ENCODE measurements at regions not wholly inside any gene's neighbourhood (a gene's known extent, or its start where the extent isn't known, plus 50 kb on each side); places are given as distances from the start of the nearest gene placed in this dataset.

- DNase-seq (ENCODE audit: extremely low spot score), result no peak
- TF ChIP-seq ARNT (IDR thresholded peaks at IDR 0.05) (no peak), ZNF384 (IDR thresholded peaks at IDR 0.05) (no peak), HDGF (IDR thresholded peaks at IDR 0.05; ENCODE audit: borderline replicate concordance) (no peak), TARDBP (IDR thresholded peaks at IDR 0.05) (no peak), FOXM1 (IDR thresholded peaks at IDR 0.05; ENCODE audit: borderline replicate concordance) (no peak), NFRKB (IDR thresholded peaks at IDR 0.05) (no peak), PKNOX1 (IDR thresholded peaks at IDR 0.05) (no peak), LEF1 (IDR thresholded peaks at IDR 0.05; ENCODE audit: borderline replicate concordance) (no peak), FOXK2 (IDR thresholded peaks at IDR 0.05) (no peak), SP1 (IDR thresholded peaks at IDR 0.05) (no peak), BHLHE40 (IDR thresholded peaks at IDR 0.05; ENCODE audit: borderline replicate concordance) (no peak), SUZ12 (IDR thresholded peaks at IDR 0.05) (no peak), L3MBTL2 (conservative IDR thresholded peaks at IDR 0.05) (no peak)
- ChIA-PET POLR2A (no interaction called here), CTCF (no interaction called here)
These were observed 420.7 kb upstream of the SALL3 start for GRCh38 chr18:78558948-78559347.

- CTCF ChIA-PET, result no interaction called here
- POLR2A ChIA-PET, result no interaction called here
These were observed 420.0 kb upstream of the SALL3 start for GRCh38 chr18:78559584-78559983.

DNA sequence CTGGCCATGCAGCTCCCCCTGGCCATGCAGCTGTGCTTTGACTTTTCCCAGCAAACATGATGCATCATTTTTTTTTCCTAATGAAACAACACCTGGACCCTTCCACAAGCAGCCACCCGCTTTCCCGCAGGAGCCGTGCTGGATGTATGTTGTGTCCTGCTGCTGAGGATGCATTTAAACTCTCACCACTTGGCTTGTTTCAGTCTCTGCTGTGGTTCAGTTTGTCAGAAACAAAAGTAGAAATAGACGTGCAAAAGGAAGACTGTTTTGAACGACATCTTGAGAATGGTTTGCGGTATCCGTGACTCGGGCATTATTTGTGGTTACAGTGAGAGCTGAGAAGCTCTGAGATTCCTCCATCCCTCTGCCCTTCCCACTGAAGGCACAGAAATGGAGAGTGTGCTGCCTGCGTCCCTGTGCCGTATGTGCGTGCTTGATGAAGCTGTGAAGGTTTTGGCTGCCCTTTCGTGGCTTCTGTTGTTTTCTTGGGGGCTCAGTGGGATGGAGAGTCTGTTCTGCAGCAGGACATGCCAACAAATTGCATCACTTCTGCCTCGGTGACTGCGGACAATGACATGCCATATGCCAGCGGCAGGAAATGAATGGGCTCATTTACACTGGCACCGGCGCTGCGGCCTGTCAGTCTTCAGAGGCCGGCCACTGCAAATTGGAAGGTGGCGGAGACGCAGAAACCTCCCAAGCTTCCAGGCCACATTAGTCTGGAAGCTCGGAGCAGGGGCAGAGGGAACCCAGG lies 417.7 kb upstream of the SALL3 start:
- DNase-seq (ENCODE audit: extremely low spot score), result no peak
- TF ChIP-seq ZNF384 (IDR thresholded peaks at IDR 0.05) (no peak), NFRKB (IDR thresholded peaks at IDR 0.05) (no peak), LEF1 (IDR thresholded peaks at IDR 0.05; ENCODE audit: borderline replicate concordance) (no peak), CTBP1 (IDR thresholded peaks at IDR 0.05; ENCODE audit: borderline replicate concordance) (no peak), FOXK2 (IDR thresholded peaks at IDR 0.05) (no peak), TARDBP (IDR thresholded peaks at IDR 0.05) (no peak), FOXA1 (IDR thresholded peaks at IDR 0.05) (no peak), SP1 (IDR thresholded peaks at IDR 0.05) (no peak), SUZ12 (IDR thresholded peaks at IDR 0.05) (no peak), BHLHE40 (IDR thresholded peaks at IDR 0.05; ENCODE audit: borderline replicate concordance) (no peak), ELF4 (IDR thresholded peaks at IDR 0.05) (no peak), PKNOX1 (IDR thresholded peaks at IDR 0.05) (no peak), FOXM1 (IDR thresholded peaks at IDR 0.05; ENCODE audit: borderline replicate concordance) (no peak), L3MBTL2 (conservative IDR thresholded peaks at IDR 0.05) (no peak)
- CTCF ChIA-PET, result no interaction called here
- POLR2A ChIA-PET, result no interaction called here

More at GRCh38 chr18:78559584-78559983, 420.0 kb upstream of the SALL3 start:
- DNase-seq (ENCODE audit: extremely low spot score), result no peak
- TF ChIP-seq PKNOX1 (IDR thresholded peaks at IDR 0.05) (no peak), BHLHE40 (IDR thresholded peaks at IDR 0.05; ENCODE audit: borderline replicate concordance) (no peak), FOXK2 (IDR thresholded peaks at IDR 0.05) (no peak), FOXA1 (IDR thresholded peaks at IDR 0.05) (no peak), ZNF384 (IDR thresholded peaks at IDR 0.05) (no peak), TARDBP (IDR thresholded peaks at IDR 0.05) (no peak), SP1 (IDR thresholded peaks at IDR 0.05) (no peak)

DNA sequence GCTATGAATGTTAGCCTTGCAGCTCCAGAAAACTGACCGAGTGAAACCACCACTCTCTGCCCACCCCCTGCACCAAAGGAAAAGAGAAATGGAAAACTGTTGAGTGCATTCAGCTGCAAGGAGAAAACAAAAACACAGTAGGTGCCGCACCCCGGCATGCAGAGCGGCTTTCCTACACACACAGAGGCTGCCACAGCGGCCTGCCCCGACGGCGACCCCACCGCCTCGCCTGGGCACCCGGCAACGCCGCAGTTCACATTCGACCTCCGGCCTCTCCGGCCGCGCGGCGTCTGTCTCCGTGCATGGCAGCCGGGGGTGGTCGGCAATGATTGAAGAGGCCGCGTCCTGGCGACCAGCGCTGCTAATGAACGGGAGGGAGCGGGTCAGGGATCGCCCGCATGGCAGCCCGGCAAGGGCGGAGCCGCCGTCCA lies 417.1 kb upstream of the SALL3 start:
- no peak for TF ChIP-seq TARDBP (IDR thresholded peaks at IDR 0.05)
- CTCF ChIA-PET, result no interaction called here
- no peak for DNase-seq (ENCODE audit: extremely low spot score)
- POLR2A ChIA-PET, result no interaction called here

DNA sequence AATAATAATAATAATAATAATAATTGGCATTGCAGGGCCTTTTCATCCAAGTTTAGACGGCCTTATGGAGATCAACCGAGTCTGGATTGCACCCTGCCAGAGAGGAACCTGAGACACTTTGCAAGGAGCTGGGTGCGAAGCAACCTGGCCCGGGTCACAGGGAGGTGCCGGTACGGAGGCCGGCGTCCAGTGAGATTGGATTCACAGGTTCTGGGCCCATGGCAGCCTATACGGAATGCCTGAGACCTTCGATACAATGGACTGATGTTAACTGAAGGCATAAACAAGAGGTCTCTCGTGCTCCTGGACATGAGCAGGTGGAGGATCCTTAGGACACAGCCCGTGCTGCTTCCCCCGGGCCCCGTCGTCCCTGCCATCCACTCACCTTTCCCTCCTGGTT lies 416.5 kb upstream of the SALL3 start:
- CTCF ChIA-PET, result no interaction called here
- POLR2A ChIA-PET, result no interaction called here
- no peak for DNase-seq (ENCODE audit: extremely low spot score)
- TF ChIP-seq HDGF (IDR thresholded peaks at IDR 0.05; ENCODE audit: borderline replicate concordance) (no peak), ARNT (IDR thresholded peaks at IDR 0.05) (no peak), TARDBP (IDR thresholded peaks at IDR 0.05) (no peak), NFRKB (IDR thresholded peaks at IDR 0.05) (no peak), ELF4 (IDR thresholded peaks at IDR 0.05) (no peak), CTBP1 (IDR thresholded peaks at IDR 0.05; ENCODE audit: borderline replicate concordance) (no peak), FOXK2 (IDR thresholded peaks at IDR 0.05) (no peak), BHLHE40 (IDR thresholded peaks at IDR 0.05; ENCODE audit: borderline replicate concordance) (no peak), LEF1 (IDR thresholded peaks at IDR 0.05; ENCODE audit: borderline replicate concordance) (no peak)

GRCh38 chr18:78564030-78564429 lies 415.6 kb upstream of the SALL3 start:
- CTCF ChIA-PET, result no interaction called here
- no peak for TF ChIP-seq BHLHE40 (IDR thresholded peaks at IDR 0.05; ENCODE audit: borderline replicate concordance)
- TF ChIP-seq FOXA1 (IDR thresholded peaks at IDR 0.05), result no peak
- TF ChIP-seq TARDBP (IDR thresholded peaks at IDR 0.05), result no peak
- TF ChIP-seq FOXK2 (IDR thresholded peaks at IDR 0.05), result no peak
- POLR2A ChIA-PET, result no interaction called here
- DNase-seq (ENCODE audit: extremely low spot score), result no peak

- CTCF ChIA-PET, result no interaction called here
- POLR2A ChIA-PET, result no interaction called here
- DNase-seq (ENCODE audit: extremely low spot score), result no peak
- TF ChIP-seq FOXA1 (IDR thresholded peaks at IDR 0.05) (no peak), ARNT (IDR thresholded peaks at IDR 0.05) (no peak), SP1 (IDR thresholded peaks at IDR 0.05) (no peak), L3MBTL2 (conservative IDR thresholded peaks at IDR 0.05) (no peak), PKNOX1 (IDR thresholded peaks at IDR 0.05) (no peak), SUZ12 (IDR thresholded peaks at IDR 0.05) (no peak), TARDBP (IDR thresholded peaks at IDR 0.05) (no peak), CTBP1 (IDR thresholded peaks at IDR 0.05; ENCODE audit: borderline replicate concordance) (no peak)
These were observed 415.1 kb upstream of the SALL3 start for GRCh38 chr18:78564518-78564917.
